ENCODE measurements at regions not wholly inside any gene's neighbourhood (a gene's known extent, or its start where the extent isn't known, plus 50 kb on each side); places are given as distances from the start of the nearest gene placed in this dataset.
"Not testable (repeated sequence)": the region's sequence is repeated elsewhere in the genome, so short reads cannot be mapped to it uniquely, and the experiment has no call there.

GRCh38 chr14:21781543-21781942 is 107.9 kb upstream of the OR4E1 start:
- DNase-seq = no peak

- no peak for DNase-seq
Measured at GRCh38 chr14:21780429-21781084, 106.9 kb upstream of the OR4E1 start.

GRCh38 chr14:21771671-21772070 is 98.1 kb upstream of the OR4E1 start:
- no peak for DNase-seq

- DNase-seq = no peak
Measured at GRCh38 chr14:21768875-21769257, 95.2 kb upstream of the OR4E1 start.

GRCh38 chr14:21768116-21768874 is 94.7 kb upstream of the OR4E1 start:
- DNase-seq = peak; percentile 62

GRCh38 chr14:21760360-21760759 is 86.7 kb upstream of the OR4E1 start:
- DNase-seq = not testable (repeated sequence)

- peak; percentile 10 for DNase-seq
Measured at GRCh38 chr14:21749306-21749868, 75.8 kb upstream of the OR4E1 start.

- DNase-seq = peak; percentile 63
Measured at GRCh38 chr14:21748869-21749303, 75.3 kb upstream of the OR4E1 start.

- DNase-seq = peak; percentile 34
Measured at GRCh38 chr14:21735639-21736307, 62.2 kb upstream of the OR4E1 start.

- no peak for DNase-seq
Measured at GRCh38 chr14:21735200-21735599, 61.6 kb upstream of the OR4E1 start.

- peak; percentile 78 for DNase-seq
Measured at GRCh38 chr14:21734457-21735074, 60.9 kb upstream of the OR4E1 start.

GRCh38 chr14:21729703-21730233 is 56.1 kb upstream of the OR4E1 start:
- peak; percentile 24 for DNase-seq

- DNase-seq = no peak
Measured at GRCh38 chr14:21725250-21725649, 51.6 kb upstream of the OR4E1 start.

GRCh38 chr14:21724090-21724973 is 50.7 kb upstream of the OR4E1 start:
- no peak for DNase-seq

- peak; percentile 49 for DNase-seq
Measured at GRCh38 chr14:21723431-21724045, 49.9 kb upstream of the OR4E1 start.
